Thoracic aorta (tissue), 2 donors: ENCODE measurements at regions not wholly inside any gene's neighbourhood (a gene's known extent, or its start where the extent isn't known, plus 50 kb on each side); places are given as distances from the start of the nearest gene placed in this dataset.

Experiments
- ATAC-seq: fragments of 150-250 bp; one replicate; pipeline ENCODE4 v1.8.0; 2017; ENCODE audit warnings: low read depth; ENCODE audit not compliant: insufficient number of reproducible peaks, low FRiP score
- DNase-seq: peaks from one replicate; pipeline ENCODE4 v3.0.0-alpha.2; 2020; ENCODE audit warnings: low spot score
- H3K27ac ChIP-seq, 2 donors: fragments of 200-600 bp; sonication (generic); 1 replicate in 1 of 2; 2 replicates in 1 of 2; pipeline ENCODE4 v1.5.1; 2016; ENCODE audit warnings: mild to moderate bottlenecking in 2 of 2, moderate library complexity in 2 of 2
- H3K27me3 ChIP-seq: fragments of 200-600 bp; sonication (generic); replicated peaks from 2 replicates; pipeline ENCODE4 v1.6.0; 2016; ENCODE audit warnings: mild to moderate bottlenecking; ENCODE audit not compliant: insufficient read depth
- H3K36me3 ChIP-seq: fragments of 200-600 bp; sonication (generic); one replicate; pipeline ENCODE4 v1.5.1; 2016
- H3K4me1 ChIP-seq, 2 donors: fragments of 200-600 bp; sonication (generic); 1 replicate in 1 of 2; 2 replicates in 1 of 2; pipeline versions ENCODE4 v1.5.1 to v1.6.0; 2016; ENCODE audit warnings: low read depth in 2 of 2, mild to moderate bottlenecking in 1 of 2; ENCODE audit not compliant: control insufficient read depth in 1 of 2
- H3K4me3 ChIP-seq: fragments of 200-600 bp; sonication (generic); 2 replicates; pipeline ENCODE4 v1.5.1; 2016; ENCODE audit warnings: mild to moderate bottlenecking
- H3K9me3 ChIP-seq: fragments of 200-600 bp; sonication (generic); 2 replicates; pipeline ENCODE4 v1.5.1; 2016
- CTCF ChIP-seq: fragments of 200-600 bp; sonication (generic); IDR thresholded peaks from one replicate; pipeline ENCODE4 v1.5.1; 2019; ENCODE audit warnings: antibody characterized with exemption

- no peaks in the 10 kb centered on the region for H3K4me1 ChIP-seq
- DNase-seq, result no peak
- TF ChIP-seq CTCF, result no peak
- no peaks in the 10 kb centered on the region for H3K9me3 ChIP-seq
- H3K4me3 ChIP-seq, result no peak overlapping the region
- no peaks in the 10 kb centered on the region for H3K27me3 ChIP-seq
- H3K36me3 ChIP-seq, result no peaks in the 10 kb centered on the region
- H3K27ac ChIP-seq, result no peak overlapping the region
- ATAC-seq, result no peak
Measured at GRCh38 chr4:141810038-141810711, 173.8 kb downstream of the IL15 start.

GRCh38 chr4:141810712-141811375 lies 174.5 kb downstream of the IL15 start:
- no peak for TF ChIP-seq CTCF
- no peak overlapping the region for H3K27ac ChIP-seq
- ATAC-seq, result no peak
- no peak overlapping the region for H3K4me3 ChIP-seq
- DNase-seq, result no peak
- H3K36me3 ChIP-seq, result no peaks in the 10 kb centered on the region
- no peaks in the 10 kb centered on the region for H3K4me1 ChIP-seq
- H3K27me3 ChIP-seq, result no peaks in the 10 kb centered on the region
- H3K9me3 ChIP-seq, result no peaks in the 10 kb centered on the region

GRCh38 chr4:141812158-141812557 lies 175.8 kb downstream of the IL15 start:
- DNase-seq (no peak), ATAC-seq (no peak)
- Histone ChIP-seq H3K27me3 (no peaks in the 10 kb centered on the region), H3K27ac (no peak overlapping the region), H3K36me3 (no peaks in the 10 kb centered on the region), H3K4me3 (no peak overlapping the region), H3K4me1 (no peaks in the 10 kb centered on the region), H3K9me3 (no peaks in the 10 kb centered on the region)
- TF ChIP-seq CTCF, result no peak

- Histone ChIP-seq H3K4me1 (no peaks in the 10 kb centered on the region), H3K36me3 (no peaks in the 10 kb centered on the region), H3K9me3 (no peaks in the 10 kb centered on the region), H3K4me3 (no peak overlapping the region), H3K27ac (no peak overlapping the region), H3K27me3 (no peaks in the 10 kb centered on the region)
- TF ChIP-seq CTCF, result no peak
- DNase-seq, result no peak
- ATAC-seq, result no peak
Measured at GRCh38 chr4:141814499-141814898, 178.1 kb downstream of the IL15 start.

GRCh38 chr4:141815646-141816045 lies 179.3 kb downstream of the IL15 start:
- no peak for TF ChIP-seq CTCF
- Histone ChIP-seq H3K27me3 (no peaks in the 10 kb centered on the region), H3K4me3 (no peak overlapping the region), H3K4me1 (no peaks in the 10 kb centered on the region), H3K27ac (no peak overlapping the region), H3K9me3 (no peaks in the 10 kb centered on the region), H3K36me3 (no peaks in the 10 kb centered on the region)
- DNase-seq (no peak), ATAC-seq (no peak)
